HG03103 (cell line): ENCODE measurements at regions not wholly inside any gene's neighbourhood (a gene's known extent, or its start where the extent isn't known, plus 50 kb on each side); places are given as distances from the start of the nearest gene placed in this dataset.

Source experiments
- ATAC-seq: cut with Tn5 transposase; IDR thresholded peaks from one replicate; pipeline ENCODE4 v1.9.1; 2021; ENCODE audit warnings: low read depth; ENCODE audit not compliant: unreplicated experiment

- ATAC-seq, result no peak
These were observed 219.3 kb downstream of the TOMM20 start for GRCh38 chr1:234909307-234909810.

GRCh38 chr1:234908571-234908970 is 220.1 kb downstream of the TOMM20 start:
- no peak for ATAC-seq

- no peak for ATAC-seq
These were observed 220.7 kb downstream of the TOMM20 start for GRCh38 chr1:234907940-234908405.

GRCh38 chr1:234907208-234907939 is 221.3 kb downstream of the TOMM20 start:
- ATAC-seq, result no peak

GRCh38 chr1:234906654-234907053 is 222.0 kb downstream of the TOMM20 start:
- ATAC-seq, result no peak

- ATAC-seq, result no peak
These were observed 225.7 kb downstream of the TOMM20 start for GRCh38 chr1:234902774-234903547.

- ATAC-seq, result no peak
These were observed 227.1 kb downstream of the TOMM20 start for GRCh38 chr1:234901491-234902049.

- ATAC-seq, result no peak
These were observed 228.0 kb downstream of the TOMM20 start for GRCh38 chr1:234900595-234900994.

- ATAC-seq, result no peak
These were observed 228.9 kb downstream of the TOMM20 start for GRCh38 chr1:234899730-234900072.

- ATAC-seq, result no peak
These were observed 229.5 kb downstream of the TOMM20 start for GRCh38 chr1:234899041-234899729.

- no peak for ATAC-seq
These were observed 230.1 kb downstream of the TOMM20 start for GRCh38 chr1:234898455-234899033.

GRCh38 chr1:234897754-234898454 is 230.7 kb downstream of the TOMM20 start:
- ATAC-seq, result no peak

GRCh38 chr1:234897390-234897749 is 231.3 kb downstream of the TOMM20 start:
- ATAC-seq, result no peak

- no peak for ATAC-seq
These were observed 231.9 kb downstream of the TOMM20 start for GRCh38 chr1:234896477-234897389.

GRCh38 chr1:234893725-234894630 is 234.7 kb downstream of the TOMM20 start:
- no peak for ATAC-seq

- no peak for ATAC-seq
These were observed 235.3 kb downstream of the TOMM20 start for GRCh38 chr1:234893359-234893724.

GRCh38 chr1:234892642-234893041 is 236.0 kb downstream of the TOMM20 start:
- ATAC-seq, result no peak

- no peak for ATAC-seq
These were observed 237.2 kb downstream of the TOMM20 start for GRCh38 chr1:234891427-234891826.
